Hepatocyte (in vitro differentiated cells): ENCODE measurements at regions not wholly inside any gene's neighbourhood (a gene's known extent, or its start where the extent isn't known, plus 50 kb on each side); places are given as distances from the start of the nearest gene placed in this dataset.
"Not testable (repeated sequence)": the region's sequence is repeated elsewhere in the genome, so short reads cannot be mapped to it uniquely, and the experiment has no call there.

Experiments used
- CTCF ChIP-seq: fragments of 200-600 bp; sonication (generic); IDR thresholded peaks from 2 replicates; pipeline ENCODE4 v1.5.1; 2016; ENCODE audit warnings: antibody characterized with exemption, mild to moderate bottlenecking; ENCODE audit not compliant: poor library complexity
- EZH2 ChIP-seq: fragments of 200-600 bp; sonication (generic); IDR thresholded peaks from 2 replicates; pipeline ENCODE4 v1.6.1; 2016; ENCODE audit warnings: antibody characterized with exemption, mild to moderate bottlenecking, borderline replicate concordance

- not testable (repeated sequence) for TF ChIP-seq CTCF, EZH2
Observed at GRCh38 chr11:3513311-3513710, 128.5 kb downstream of the ART5 start.
